ENCODE measurements at regions not wholly inside any gene's neighbourhood (a gene's known extent, or its start where the extent isn't known, plus 50 kb on each side); places are given as distances from the start of the nearest gene placed in this dataset.

GRCh38 chr13:79771493-79771892, 290.5 kb downstream of the NDFIP2 start:
- TF ChIP-seq CTCF (IDR thresholded peaks at IDR 0.05; ENCODE audit: insufficient read depth, low read length, severe bottlenecking), result no peak
- Histone ChIP-seq H3K27me3 (ENCODE audit: control insufficient read depth, insufficient read depth, low read length) (no peaks in the 10 kb centered on the region), H3K4me3 (ENCODE audit: low read depth, low read length) (no peak overlapping the region), H3K36me3 (ENCODE audit: control insufficient read depth, insufficient read depth, low read length) (no peaks in the 10 kb centered on the region)
- no peak for DNase-seq (ENCODE audit: low read depth)
- FAIRE-seq, result no peak

GRCh38 chr13:79770056-79770455, 289.1 kb downstream of the NDFIP2 start:
- Histone ChIP-seq H3K27me3 (ENCODE audit: control insufficient read depth, insufficient read depth, low read length) (no peaks in the 10 kb centered on the region), H3K4me3 (ENCODE audit: low read depth, low read length) (no peak overlapping the region), H3K36me3 (ENCODE audit: control insufficient read depth, insufficient read depth, low read length) (no peaks in the 10 kb centered on the region)
- no peak for TF ChIP-seq CTCF (IDR thresholded peaks at IDR 0.05; ENCODE audit: insufficient read depth, low read length, severe bottlenecking)
- FAIRE-seq, result no peak
- DNase-seq (ENCODE audit: low read depth), result no peak

GRCh38 chr13:79767126-79767525, 286.2 kb downstream of the NDFIP2 start:
- no peak for TF ChIP-seq CTCF (IDR thresholded peaks at IDR 0.05; ENCODE audit: insufficient read depth, low read length, severe bottlenecking)
- H3K36me3 ChIP-seq (ENCODE audit: control insufficient read depth, insufficient read depth, low read length), result no peaks in the 10 kb centered on the region
- DNase-seq (ENCODE audit: low read depth), result peak; percentile 18
- no peak for FAIRE-seq
- no peak overlapping the region for H3K4me3 ChIP-seq (ENCODE audit: low read depth, low read length)
- H3K27me3 ChIP-seq (ENCODE audit: control insufficient read depth, insufficient read depth, low read length), result no peaks in the 10 kb centered on the region

- H3K4me3 ChIP-seq (ENCODE audit: low read depth, low read length), result no peak overlapping the region
- DNase-seq (ENCODE audit: low read depth) (no peak), FAIRE-seq (no peak)
- no peak for TF ChIP-seq CTCF (IDR thresholded peaks at IDR 0.05; ENCODE audit: insufficient read depth, low read length, severe bottlenecking)
- H3K27me3 ChIP-seq (ENCODE audit: control insufficient read depth, insufficient read depth, low read length), result no peaks in the 10 kb centered on the region
- H3K36me3 ChIP-seq (ENCODE audit: control insufficient read depth, insufficient read depth, low read length), result no peaks in the 10 kb centered on the region
Measured at GRCh38 chr13:79765331-79765730, 284.4 kb downstream of the NDFIP2 start.

GRCh38 chr13:79749984-79750551, 269.1 kb downstream of the NDFIP2 start:
- TF ChIP-seq CTCF (IDR thresholded peaks at IDR 0.05; ENCODE audit: insufficient read depth, low read length, severe bottlenecking), result no peak
- Histone ChIP-seq H3K27me3 (ENCODE audit: control insufficient read depth, insufficient read depth, low read length) (no peaks in the 10 kb centered on the region), H3K36me3 (ENCODE audit: control insufficient read depth, insufficient read depth, low read length) (no peaks in the 10 kb centered on the region), H3K4me3 (ENCODE audit: low read depth, low read length) (no peak overlapping the region)
- DNase-seq (ENCODE audit: low read depth) (peak; percentile 71), FAIRE-seq (no peak)

- DNase-seq (ENCODE audit: low read depth), result no peak
- no peak for FAIRE-seq
- no peak for TF ChIP-seq CTCF (IDR thresholded peaks at IDR 0.05; ENCODE audit: insufficient read depth, low read length, severe bottlenecking)
- Histone ChIP-seq H3K27me3 (ENCODE audit: control insufficient read depth, insufficient read depth, low read length) (no peaks in the 10 kb centered on the region), H3K4me3 (ENCODE audit: low read depth, low read length) (no peak overlapping the region), H3K36me3 (ENCODE audit: control insufficient read depth, insufficient read depth, low read length) (no peaks in the 10 kb centered on the region)
Measured at GRCh38 chr13:79749566-79749965, 268.6 kb downstream of the NDFIP2 start.

Data from bronchial epithelial cell (primary cell).